ENCODE measurements at regions not wholly inside any gene's neighbourhood (a gene's known extent, or its start where the extent isn't known, plus 50 kb on each side); places are given as distances from the start of the nearest gene placed in this dataset.

DNA sequence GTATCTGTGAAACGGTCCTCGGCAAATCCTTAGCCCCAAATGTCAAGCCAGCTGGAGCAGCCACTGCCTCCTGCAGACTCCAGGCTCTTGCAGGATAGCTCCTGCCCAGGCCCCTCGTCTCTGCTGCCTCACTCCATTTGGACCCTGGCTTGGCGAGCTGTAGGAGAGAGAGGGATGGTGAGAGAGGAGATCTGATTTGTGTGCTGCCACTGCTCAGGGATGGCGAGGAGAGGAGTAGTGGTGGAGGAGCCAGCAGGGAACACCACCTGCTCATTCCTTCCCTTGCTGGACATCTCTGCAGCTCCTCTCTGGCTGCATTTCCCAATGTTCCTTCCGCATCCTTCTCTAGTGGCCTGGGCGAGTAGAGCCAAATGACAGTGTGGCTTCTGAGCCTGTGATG is 109.1 kb upstream of the NCK2 start:
- Histone ChIP-seq H3K4me1 (ENCODE audit: control insufficient read depth in 1 of 2, insufficient read depth in 2 of 2, low read length in 2 of 2) (no peaks in the 10 kb centered on the region), H3K27ac (ENCODE audit: low read length) (no peak overlapping the region), H3K9me3 (ENCODE audit: control insufficient read depth in 1 of 2, low read length in 2 of 2) (no peaks in the 10 kb centered on the region), H3K36me3 (ENCODE audit: control insufficient read depth in 1 of 2, insufficient read depth in 2 of 2, low read length in 2 of 2) (no peaks in the 10 kb centered on the region), H3K27me3 (ENCODE audit: low read depth, low read length) (no peaks in the 10 kb centered on the region), H3K4me3 (ENCODE audit: low read depth in 1 of 2, low read length in 2 of 2) (no peak overlapping the region)

DNA sequence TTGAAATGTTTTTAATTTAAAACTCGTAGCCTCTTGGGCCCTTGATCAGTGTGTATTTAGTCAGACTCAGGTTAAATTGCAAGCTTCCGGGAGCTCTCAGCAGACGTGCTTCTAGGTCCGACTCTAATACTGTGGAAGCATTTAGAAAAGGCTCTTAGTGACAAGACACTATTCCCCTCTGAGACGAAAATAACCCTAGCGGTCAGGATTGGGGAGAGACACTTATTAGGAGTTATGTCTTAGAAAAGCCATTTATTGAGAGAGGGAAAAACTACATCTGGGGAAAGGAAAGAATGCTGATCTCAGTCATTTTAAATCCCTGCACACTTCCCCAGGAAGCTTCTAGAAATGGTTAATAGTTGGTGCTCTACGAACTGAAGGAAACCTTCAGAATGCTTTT is 110.5 kb upstream of the NCK2 start:
- no peak overlapping the region for H3K27ac ChIP-seq (ENCODE audit: low read length)
- no peaks in the 10 kb centered on the region for H3K27me3 ChIP-seq (ENCODE audit: low read depth, low read length)
- no peaks in the 10 kb centered on the region for H3K9me3 ChIP-seq (ENCODE audit: control insufficient read depth in 1 of 2, low read length in 2 of 2)
- no peaks in the 10 kb centered on the region for H3K4me1 ChIP-seq (ENCODE audit: control insufficient read depth in 1 of 2, insufficient read depth in 2 of 2, low read length in 2 of 2)
- no peak overlapping the region for H3K4me3 ChIP-seq (ENCODE audit: low read depth in 1 of 2, low read length in 2 of 2)
- no peaks in the 10 kb centered on the region for H3K36me3 ChIP-seq (ENCODE audit: control insufficient read depth in 1 of 2, insufficient read depth in 2 of 2, low read length in 2 of 2)

DNA sequence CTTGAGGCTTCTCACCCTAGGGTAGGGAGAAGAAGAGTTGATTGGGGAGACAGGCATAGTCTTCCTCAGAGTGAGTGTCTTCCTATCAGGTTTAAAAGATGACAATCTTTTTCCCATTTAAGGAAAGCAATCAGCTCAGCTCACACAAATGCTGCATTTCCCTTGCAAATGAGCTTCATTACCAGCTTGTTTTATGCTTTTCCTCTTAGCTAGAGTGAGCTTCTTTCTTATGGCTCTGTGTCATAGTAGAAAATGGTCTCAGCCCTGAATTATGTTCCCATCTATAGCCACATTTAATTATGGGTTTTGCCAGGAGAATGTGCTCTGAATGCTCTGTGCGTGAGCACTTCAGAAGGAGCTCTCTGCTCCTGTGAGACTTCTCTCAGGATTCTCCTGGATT is 112.8 kb upstream of the NCK2 start:
- Histone ChIP-seq H3K4me1 (ENCODE audit: control insufficient read depth in 1 of 2, insufficient read depth in 2 of 2, low read length in 2 of 2) (no peaks in the 10 kb centered on the region), H3K27ac (ENCODE audit: low read length) (no peak overlapping the region), H3K27me3 (ENCODE audit: low read depth, low read length) (no peaks in the 10 kb centered on the region), H3K9me3 (ENCODE audit: control insufficient read depth in 1 of 2, low read length in 2 of 2) (no peaks in the 10 kb centered on the region), H3K4me3 (ENCODE audit: low read depth in 1 of 2, low read length in 2 of 2) (no peak overlapping the region), H3K36me3 (ENCODE audit: control insufficient read depth in 1 of 2, insufficient read depth in 2 of 2, low read length in 2 of 2) (no peaks in the 10 kb centered on the region)

GRCh38 chr2:105631011-105631410 is 113.7 kb upstream of the NCK2 start:
- no peak overlapping the region for H3K4me3 ChIP-seq (ENCODE audit: low read depth in 1 of 2, low read length in 2 of 2)
- no peaks in the 10 kb centered on the region for H3K27me3 ChIP-seq (ENCODE audit: low read depth, low read length)
- no peak overlapping the region for H3K27ac ChIP-seq (ENCODE audit: low read length)

GRCh38 chr2:105629634-105630033 is 115.1 kb upstream of the NCK2 start:
- Histone ChIP-seq H3K36me3 (ENCODE audit: control insufficient read depth in 1 of 2, insufficient read depth in 2 of 2, low read length in 2 of 2) (no peaks in the 10 kb centered on the region), H3K27ac (ENCODE audit: low read length) (no peak overlapping the region), H3K4me1 (ENCODE audit: control insufficient read depth in 1 of 2, insufficient read depth in 2 of 2, low read length in 2 of 2) (no peaks in the 10 kb centered on the region), H3K9me3 (ENCODE audit: control insufficient read depth in 1 of 2, low read length in 2 of 2) (no peaks in the 10 kb centered on the region), H3K27me3 (ENCODE audit: low read depth, low read length) (no peaks in the 10 kb centered on the region), H3K4me3 (ENCODE audit: low read depth in 1 of 2, low read length in 2 of 2) (no peak overlapping the region)

More at GRCh38 chr2:105631011-105631410, 113.7 kb upstream of the NCK2 start:
- no peaks in the 10 kb centered on the region for H3K4me1 ChIP-seq (ENCODE audit: control insufficient read depth in 1 of 2, insufficient read depth in 2 of 2, low read length in 2 of 2)
- no peaks in the 10 kb centered on the region for H3K9me3 ChIP-seq (ENCODE audit: control insufficient read depth in 1 of 2, low read length in 2 of 2)
- no peaks in the 10 kb centered on the region for H3K36me3 ChIP-seq (ENCODE audit: control insufficient read depth in 1 of 2, insufficient read depth in 2 of 2, low read length in 2 of 2)

DNA sequence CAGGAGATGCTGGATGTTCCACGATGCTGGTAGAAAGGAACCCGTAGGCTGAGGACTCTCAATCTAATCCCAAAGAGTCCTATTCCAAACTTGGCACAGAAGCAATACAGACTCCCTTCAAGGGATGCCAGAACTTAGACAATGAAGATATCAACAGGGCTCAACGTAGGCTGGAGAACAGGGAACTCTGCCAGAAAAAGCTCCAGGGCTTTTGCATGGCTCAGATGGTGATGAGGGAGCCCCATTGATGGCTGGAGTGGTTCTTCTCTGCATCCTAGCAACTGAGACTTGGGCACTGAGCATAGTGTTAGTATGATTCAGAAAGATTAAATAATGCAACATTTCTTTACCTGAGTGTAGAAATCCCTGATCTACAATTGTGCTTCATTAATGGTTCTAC is 117.2 kb upstream of the NCK2 start:
- Histone ChIP-seq H3K4me3 (ENCODE audit: low read depth in 1 of 2, low read length in 2 of 2) (no peak overlapping the region), H3K4me1 (ENCODE audit: control insufficient read depth in 1 of 2, insufficient read depth in 2 of 2, low read length in 2 of 2) (no peaks in the 10 kb centered on the region), H3K9me3 (ENCODE audit: control insufficient read depth in 1 of 2, low read length in 2 of 2) (no peaks in the 10 kb centered on the region), H3K27ac (ENCODE audit: low read length) (no peak overlapping the region), H3K27me3 (ENCODE audit: low read depth, low read length) (no peaks in the 10 kb centered on the region), H3K36me3 (ENCODE audit: control insufficient read depth in 1 of 2, insufficient read depth in 2 of 2, low read length in 2 of 2) (no peaks in the 10 kb centered on the region)

GRCh38 chr2:105626966-105627340 is 117.8 kb upstream of the NCK2 start:
- no peak overlapping the region for H3K27ac ChIP-seq (ENCODE audit: low read length)
- no peaks in the 10 kb centered on the region for H3K27me3 ChIP-seq (ENCODE audit: low read depth, low read length)
- no peaks in the 10 kb centered on the region for H3K36me3 ChIP-seq (ENCODE audit: control insufficient read depth in 1 of 2, insufficient read depth in 2 of 2, low read length in 2 of 2)
- H3K9me3 ChIP-seq (ENCODE audit: control insufficient read depth in 1 of 2, low read length in 2 of 2) = no peaks in the 10 kb centered on the region
- no peaks in the 10 kb centered on the region for H3K4me1 ChIP-seq (ENCODE audit: control insufficient read depth in 1 of 2, insufficient read depth in 2 of 2, low read length in 2 of 2)
- H3K4me3 ChIP-seq (ENCODE audit: low read depth in 1 of 2, low read length in 2 of 2) = no peak overlapping the region

DNA sequence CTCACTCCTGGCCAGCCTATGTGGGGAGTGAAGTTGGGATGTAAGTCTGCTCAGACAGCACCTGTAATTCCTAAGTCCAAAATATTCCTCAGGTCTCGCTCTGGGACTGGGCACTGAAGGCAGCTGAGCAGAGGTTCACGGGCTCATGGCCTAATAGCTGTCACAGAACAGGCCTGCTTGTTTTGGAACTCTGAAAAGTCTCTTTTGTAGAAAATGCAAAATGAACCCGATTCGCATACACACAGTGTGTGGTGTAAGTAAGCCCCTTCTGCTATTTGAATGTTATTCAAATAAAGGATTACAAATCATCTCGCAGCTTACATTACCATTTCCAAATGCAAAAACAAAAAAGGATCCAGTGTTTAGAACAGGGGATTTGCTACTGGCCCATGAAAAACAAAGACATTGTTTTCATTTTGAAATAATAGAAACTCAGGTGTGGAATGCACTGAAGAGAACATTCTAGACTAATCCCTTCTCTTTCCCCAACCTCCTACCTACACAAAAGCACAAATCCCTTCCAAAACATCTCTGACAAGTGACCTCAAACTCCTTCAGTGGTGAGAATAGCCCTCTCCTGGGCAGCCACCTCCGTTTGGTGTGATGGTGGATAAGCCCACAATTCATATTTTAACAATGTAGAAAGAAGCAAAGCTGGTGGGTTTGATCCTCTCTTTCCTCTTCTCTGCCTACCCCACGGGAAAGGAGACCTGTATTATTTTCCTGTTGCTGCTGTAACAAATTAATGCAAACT is 118.3 kb upstream of the NCK2 start:
- H3K27me3 ChIP-seq (ENCODE audit: low read depth, low read length) = no peaks in the 10 kb centered on the region
- no peak overlapping the region for H3K4me3 ChIP-seq (ENCODE audit: low read depth in 1 of 2, low read length in 2 of 2)
- H3K9me3 ChIP-seq (ENCODE audit: control insufficient read depth in 1 of 2, low read length in 2 of 2) = no peaks in the 10 kb centered on the region
- H3K27ac ChIP-seq (ENCODE audit: low read length) = no peak overlapping the region
- no peaks in the 10 kb centered on the region for H3K36me3 ChIP-seq (ENCODE audit: control insufficient read depth in 1 of 2, insufficient read depth in 2 of 2, low read length in 2 of 2)
- H3K4me1 ChIP-seq (ENCODE audit: control insufficient read depth in 1 of 2, insufficient read depth in 2 of 2, low read length in 2 of 2) = no peaks in the 10 kb centered on the region

DNA sequence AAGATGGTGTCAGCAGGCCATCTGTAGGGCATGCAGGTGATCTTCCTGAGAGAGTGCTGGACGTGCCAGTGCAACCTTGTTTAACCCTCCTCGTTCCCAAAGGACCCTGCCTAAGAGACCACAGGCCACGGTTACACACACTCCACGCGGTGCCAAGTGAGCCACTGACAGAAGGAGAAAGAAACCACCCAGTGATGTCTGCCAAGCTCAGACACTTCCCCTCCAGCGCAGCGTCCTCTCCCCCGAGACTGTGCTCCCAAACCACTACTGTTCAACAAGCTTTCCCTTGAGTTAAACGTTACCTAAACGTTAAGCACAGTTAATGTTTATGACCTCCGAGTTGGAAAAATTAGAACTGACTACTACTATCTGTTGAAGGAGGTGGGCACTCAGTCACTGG is 119.1 kb upstream of the NCK2 start:
- H3K27me3 ChIP-seq (ENCODE audit: low read depth, low read length) = no peaks in the 10 kb centered on the region
- H3K27ac ChIP-seq (ENCODE audit: low read length) = no peak overlapping the region
- H3K4me3 ChIP-seq (ENCODE audit: low read depth in 1 of 2, low read length in 2 of 2) = no peak overlapping the region
- no peaks in the 10 kb centered on the region for H3K36me3 ChIP-seq (ENCODE audit: control insufficient read depth in 1 of 2, insufficient read depth in 2 of 2, low read length in 2 of 2)
- no peaks in the 10 kb centered on the region for H3K4me1 ChIP-seq (ENCODE audit: control insufficient read depth in 1 of 2, insufficient read depth in 2 of 2, low read length in 2 of 2)
- H3K9me3 ChIP-seq (ENCODE audit: control insufficient read depth in 1 of 2, low read length in 2 of 2) = no peaks in the 10 kb centered on the region

- H3K36me3 ChIP-seq (ENCODE audit: control insufficient read depth in 1 of 2, insufficient read depth in 2 of 2, low read length in 2 of 2) = no peaks in the 10 kb centered on the region
- H3K27ac ChIP-seq (ENCODE audit: low read length) = no peak overlapping the region
- no peaks in the 10 kb centered on the region for H3K27me3 ChIP-seq (ENCODE audit: low read depth, low read length)
- H3K9me3 ChIP-seq (ENCODE audit: control insufficient read depth in 1 of 2, low read length in 2 of 2) = no peaks in the 10 kb centered on the region
- H3K4me1 ChIP-seq (ENCODE audit: control insufficient read depth in 1 of 2, insufficient read depth in 2 of 2, low read length in 2 of 2) = no peaks in the 10 kb centered on the region
- no peak overlapping the region for H3K4me3 ChIP-seq (ENCODE audit: low read depth in 1 of 2, low read length in 2 of 2)
Measured at GRCh38 chr2:105621038-105621437, 123.7 kb upstream of the NCK2 start.

- Histone ChIP-seq H3K27ac (ENCODE audit: low read length) (no peak overlapping the region), H3K36me3 (ENCODE audit: control insufficient read depth in 1 of 2, insufficient read depth in 2 of 2, low read length in 2 of 2) (no peaks in the 10 kb centered on the region), H3K4me1 (ENCODE audit: control insufficient read depth in 1 of 2, insufficient read depth in 2 of 2, low read length in 2 of 2) (no peaks in the 10 kb centered on the region), H3K9me3 (ENCODE audit: control insufficient read depth in 1 of 2, low read length in 2 of 2) (no peaks in the 10 kb centered on the region), H3K4me3 (ENCODE audit: low read depth in 1 of 2, low read length in 2 of 2) (no peak overlapping the region), H3K27me3 (ENCODE audit: low read depth, low read length) (no peaks in the 10 kb centered on the region)
Measured at GRCh38 chr2:105618351-105618659, 126.4 kb upstream of the NCK2 start.

DNA sequence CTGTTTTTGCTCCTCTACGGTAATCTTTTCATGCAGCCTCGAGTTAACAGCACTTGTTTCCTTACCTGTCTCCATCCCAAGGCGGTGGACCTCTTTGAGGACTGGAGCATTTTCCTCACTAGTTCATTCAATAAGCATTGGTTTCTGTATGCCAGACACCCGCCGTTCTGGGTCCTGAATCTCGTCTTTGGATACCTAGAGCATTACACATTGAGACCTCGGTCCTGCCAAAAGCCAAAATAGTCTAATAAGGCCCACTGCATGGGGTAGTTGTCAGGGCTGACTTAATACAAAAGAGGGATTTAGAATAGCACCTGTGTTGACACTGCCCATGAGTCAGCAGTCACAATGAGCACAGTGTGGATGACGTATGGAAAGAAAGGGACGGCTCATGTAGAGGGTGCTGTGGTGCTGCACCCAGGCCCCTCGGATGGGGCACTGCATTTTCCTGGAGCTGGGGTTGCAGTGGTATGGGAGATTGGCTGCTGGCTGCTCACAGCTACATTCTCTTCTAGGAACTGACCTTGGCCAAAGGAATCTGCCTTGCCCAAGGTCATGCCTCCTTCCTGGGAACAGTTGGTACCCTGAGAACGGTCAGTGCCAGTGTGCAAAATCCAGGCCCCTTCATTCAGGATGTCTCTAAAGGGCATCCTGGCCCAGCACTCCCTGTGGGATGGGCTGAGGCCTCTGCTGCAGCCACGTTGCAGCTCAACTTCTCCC is 126.9 kb upstream of the NCK2 start:
- H3K9me3 ChIP-seq (ENCODE audit: control insufficient read depth in 1 of 2, low read length in 2 of 2) = no peaks in the 10 kb centered on the region
- no peaks in the 10 kb centered on the region for H3K4me1 ChIP-seq (ENCODE audit: control insufficient read depth in 1 of 2, insufficient read depth in 2 of 2, low read length in 2 of 2)
- H3K27me3 ChIP-seq (ENCODE audit: low read depth, low read length) = no peaks in the 10 kb centered on the region
- no peak overlapping the region for H3K27ac ChIP-seq (ENCODE audit: low read length)
- H3K4me3 ChIP-seq (ENCODE audit: low read depth in 1 of 2, low read length in 2 of 2) = no peak overlapping the region
- no peaks in the 10 kb centered on the region for H3K36me3 ChIP-seq (ENCODE audit: control insufficient read depth in 1 of 2, insufficient read depth in 2 of 2, low read length in 2 of 2)
